ENCODE measurements at regions not wholly inside any gene's neighbourhood (a gene's known extent, or its start where the extent isn't known, plus 50 kb on each side); places are given as distances from the start of the nearest gene placed in this dataset.

GRCh38 chr2:65781756-65782155 is 349.4 kb upstream of the SPRED2 start:
- TF ChIP-seq CTCF (conservative IDR thresholded peaks at IDR 0.05; ENCODE audit: low read length) (no peak), EZH2phosphoT487 (IDR thresholded peaks at IDR 0.05; ENCODE audit: borderline replicate concordance) (no peak)

All from Loucy (cell line).